ENCODE measurements at regions not wholly inside any gene's neighbourhood (a gene's known extent, or its start where the extent isn't known, plus 50 kb on each side); places are given as distances from the start of the nearest gene placed in this dataset.
A peak's percentile ranks its signal among the peaks of the same experiment; 100 is the strongest.

GRCh38 chr17:77483128-77483598, 342.4 kb downstream of the SEC14L1 start:
- DNase-seq (ENCODE audit: low spot score), result no peak
- in situ Hi-C loops (cut with HindIII; ENCODE audit: low sequenced_read_pairs), result no loop called here

- in situ Hi-C loops (cut with HindIII; ENCODE audit: low sequenced_read_pairs), result no loop called here
These were observed 343.3 kb downstream of the SEC14L1 start for GRCh38 chr17:77484111-77484510.

GRCh38 chr17:77485089-77485833, 344.5 kb downstream of the SEC14L1 start:
- in situ Hi-C loops (cut with HindIII; ENCODE audit: low sequenced_read_pairs), result no loop called here
- no peak for DNase-seq (ENCODE audit: low spot score)

More at GRCh38 chr17:77484111-77484510, 343.3 kb downstream of the SEC14L1 start:
- no peak for DNase-seq (ENCODE audit: low spot score)

GRCh38 chr17:77487211-77487629, 346.5 kb downstream of the SEC14L1 start:
- in situ Hi-C loops (cut with HindIII; ENCODE audit: low sequenced_read_pairs), result no loop called here
- no peak for DNase-seq (ENCODE audit: low spot score)

GRCh38 chr17:77487677-77488530, 347.1 kb downstream of the SEC14L1 start:
- in situ Hi-C loops (cut with HindIII; ENCODE audit: low sequenced_read_pairs), result no loop called here
- no peak for DNase-seq (ENCODE audit: low spot score)

GRCh38 chr17:77488531-77489238, 347.9 kb downstream of the SEC14L1 start:
- in situ Hi-C loops (cut with HindIII; ENCODE audit: low sequenced_read_pairs), result no loop called here
- no peak for DNase-seq (ENCODE audit: low spot score)

- DNase-seq (ENCODE audit: low spot score), result no peak
These were observed 348.6 kb downstream of the SEC14L1 start for GRCh38 chr17:77489239-77489892.

GRCh38 chr17:77489893-77490255, 349.1 kb downstream of the SEC14L1 start:
- peak; percentile 65 for DNase-seq (ENCODE audit: low spot score)
- in situ Hi-C loops (cut with HindIII; ENCODE audit: low sequenced_read_pairs), result no loop called here

More at GRCh38 chr17:77489239-77489892, 348.6 kb downstream of the SEC14L1 start:
- in situ Hi-C loops (cut with HindIII; ENCODE audit: low sequenced_read_pairs), result no loop called here

- in situ Hi-C loops (cut with HindIII; ENCODE audit: low sequenced_read_pairs), result no loop called here
- no peak for DNase-seq (ENCODE audit: low spot score)
These were observed 349.8 kb downstream of the SEC14L1 start for GRCh38 chr17:77490361-77491183.

- in situ Hi-C loops (cut with HindIII; ENCODE audit: low sequenced_read_pairs), result no loop called here
- DNase-seq (ENCODE audit: low spot score), result no peak
These were observed 351.2 kb downstream of the SEC14L1 start for GRCh38 chr17:77491921-77492445.

GRCh38 chr17:77492446-77493237, 351.9 kb downstream of the SEC14L1 start:
- in situ Hi-C loops (cut with HindIII; ENCODE audit: low sequenced_read_pairs), result no loop called here
- DNase-seq (ENCODE audit: low spot score), result no peak

GRCh38 chr17:77493238-77493820, 352.6 kb downstream of the SEC14L1 start:
- in situ Hi-C loops (cut with HindIII; ENCODE audit: low sequenced_read_pairs), result no loop called here
- DNase-seq (ENCODE audit: low spot score), result no peak

GRCh38 chr17:77493901-77494663, 353.3 kb downstream of the SEC14L1 start:
- DNase-seq (ENCODE audit: low spot score), result no peak
- in situ Hi-C loops (cut with HindIII; ENCODE audit: low sequenced_read_pairs), result no loop called here

GRCh38 chr17:77494664-77495435, 354.1 kb downstream of the SEC14L1 start:
- in situ Hi-C loops (cut with HindIII; ENCODE audit: low sequenced_read_pairs), result no loop called here
- peak; percentile 80 for DNase-seq (ENCODE audit: low spot score)

- no peak for DNase-seq (ENCODE audit: low spot score)
- in situ Hi-C loops (cut with HindIII; ENCODE audit: low sequenced_read_pairs), result no loop called here
These were observed 354.8 kb downstream of the SEC14L1 start for GRCh38 chr17:77495575-77495974.

- no peak for DNase-seq (ENCODE audit: low spot score)
- in situ Hi-C loops (cut with HindIII; ENCODE audit: low sequenced_read_pairs), result no loop called here
These were observed 355.6 kb downstream of the SEC14L1 start for GRCh38 chr17:77496401-77496801.

Measured in G401 (cell line).